ENCODE measurements at regions not wholly inside any gene's neighbourhood (a gene's known extent, or its start where the extent isn't known, plus 50 kb on each side); places are given as distances from the start of the nearest gene placed in this dataset.

DNA sequence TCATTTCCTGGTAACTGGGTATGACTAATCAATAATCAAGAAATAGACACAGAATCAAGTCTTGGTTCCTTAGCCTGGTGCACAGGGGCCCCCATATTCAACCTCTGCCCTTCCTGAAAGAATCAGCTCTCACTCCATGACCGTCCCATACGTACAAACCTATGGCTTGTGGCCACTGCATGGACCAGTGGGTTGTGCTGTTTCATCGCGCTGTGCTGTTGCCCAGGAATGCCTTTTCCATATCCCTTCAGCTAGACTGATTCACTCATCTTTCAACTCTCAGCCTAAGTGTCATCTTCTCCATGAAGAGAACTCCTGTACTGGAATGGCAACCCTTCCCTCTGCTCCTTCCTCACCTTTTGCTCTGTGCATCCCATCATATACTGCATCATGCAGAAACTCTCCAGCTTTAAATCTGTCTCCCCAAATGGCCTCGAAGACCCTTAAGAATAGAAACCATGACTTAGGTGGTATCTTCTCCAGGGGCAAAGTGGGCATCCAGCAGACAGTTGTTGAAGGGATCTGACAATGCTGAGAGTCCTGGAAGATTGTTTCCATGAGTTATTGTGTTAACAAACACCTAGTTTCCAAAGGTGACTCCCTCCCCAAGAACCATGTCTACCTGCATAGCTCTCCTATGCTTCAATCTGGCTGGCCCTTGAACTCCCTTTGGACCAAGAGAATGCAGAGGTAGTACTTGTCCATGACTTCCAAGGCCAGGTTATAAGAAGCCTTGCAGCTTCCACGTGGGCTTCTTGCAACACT lies 180.8 kb downstream of the ACTL7B start:
- no peak for DNase-seq

GRCh38 chr9:108673386-108673785 lies 182.4 kb downstream of the ACTL7B start:
- no peak for DNase-seq

DNA sequence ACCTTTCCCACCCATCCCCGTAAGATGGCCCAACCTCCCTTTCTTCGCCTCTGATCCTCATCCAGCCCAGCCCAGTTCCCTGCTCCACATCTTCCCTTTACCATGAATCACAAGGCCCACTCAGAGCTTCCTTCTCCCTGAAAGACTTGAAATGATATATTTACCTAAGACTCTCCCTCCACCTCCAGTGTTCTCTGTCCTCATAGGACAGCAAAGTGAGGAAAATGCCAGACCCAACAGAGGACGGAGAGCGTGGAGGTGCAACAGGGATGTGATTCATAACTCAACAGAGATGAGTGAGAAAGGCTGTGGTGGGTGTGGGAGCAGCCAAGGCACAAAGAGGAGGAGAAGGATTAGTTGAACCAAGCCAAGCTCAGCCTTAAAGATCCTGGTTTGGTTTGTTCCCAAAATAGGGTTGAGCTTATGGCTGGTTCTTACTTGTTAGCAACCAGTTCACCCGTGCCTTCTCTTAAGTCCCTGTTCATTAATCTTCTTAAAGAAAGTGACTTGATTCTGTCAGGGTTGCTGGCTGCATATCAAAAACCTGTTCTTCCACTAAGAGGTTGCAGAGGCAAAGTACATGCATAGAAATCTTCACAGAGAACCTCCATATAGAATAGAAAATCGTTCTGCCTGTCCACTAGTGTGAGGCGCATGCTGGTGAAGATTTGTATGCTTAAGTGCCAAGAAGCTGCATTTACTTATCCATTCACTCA lies 183.2 kb downstream of the ACTL7B start:
- DNase-seq: no peak

DNA sequence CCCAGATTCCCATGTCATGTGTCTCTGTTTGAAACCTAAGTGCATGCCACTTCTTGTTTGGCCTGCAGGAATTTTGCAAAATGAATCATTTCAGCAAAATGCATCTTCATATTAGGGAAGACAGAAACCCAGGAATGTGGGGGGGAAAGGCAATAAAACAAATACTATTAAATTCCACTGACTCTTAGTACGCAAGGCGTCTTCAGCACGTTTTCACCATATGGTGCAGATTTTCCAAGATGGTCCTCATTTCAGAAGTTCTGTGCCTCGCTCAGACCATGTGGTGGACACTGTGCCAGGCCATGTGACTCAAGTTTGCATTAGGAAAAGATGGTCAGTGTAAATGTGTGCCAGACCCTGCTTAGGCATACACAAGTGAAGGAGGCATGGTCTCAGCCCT lies 184.0 kb downstream of the ACTL7B start:
- no peak for DNase-seq

- DNase-seq: no peak
Measured at GRCh38 chr9:108671176-108671575, 184.6 kb downstream of the ACTL7B start.

- DNase-seq: no peak
Measured at GRCh38 chr9:108668938-108669335, 186.8 kb downstream of the ACTL7B start.

DNA sequence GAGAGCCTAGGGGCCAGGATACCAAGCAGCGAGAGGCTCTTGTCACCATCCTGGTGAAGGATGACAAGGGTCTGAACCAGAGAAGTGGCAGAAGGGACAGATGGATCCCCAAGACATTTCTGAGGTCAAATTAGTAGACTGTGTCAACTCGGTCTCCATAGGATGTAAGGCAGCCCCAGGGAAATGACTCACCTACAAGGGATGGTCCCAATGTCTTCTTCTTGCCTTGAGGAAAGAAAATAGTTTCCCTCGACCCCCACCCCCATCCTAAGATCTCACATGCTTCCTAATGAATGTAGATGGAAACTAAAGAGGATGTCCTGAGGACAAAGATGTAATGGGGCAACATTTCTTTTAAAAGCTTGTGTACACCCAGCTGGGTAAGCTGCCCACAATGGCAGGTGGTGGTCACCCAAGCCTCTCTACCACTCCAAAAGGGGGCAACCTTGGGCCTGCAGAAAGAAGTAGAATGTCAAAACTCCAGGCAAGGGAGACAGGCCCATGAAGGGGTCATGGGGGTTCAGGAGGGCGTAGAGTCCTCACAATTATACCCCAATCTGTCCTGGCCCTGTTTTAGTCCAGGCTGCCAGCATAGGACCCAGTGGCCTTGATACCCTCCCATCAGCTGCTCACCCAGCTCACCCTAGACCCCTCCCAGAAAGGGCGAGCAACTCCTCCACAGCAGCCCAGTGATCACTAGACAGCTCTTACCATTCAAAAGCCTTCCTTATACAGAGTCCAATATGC lies 187.4 kb downstream of the ACTL7B start:
- DNase-seq: no peak

DNA sequence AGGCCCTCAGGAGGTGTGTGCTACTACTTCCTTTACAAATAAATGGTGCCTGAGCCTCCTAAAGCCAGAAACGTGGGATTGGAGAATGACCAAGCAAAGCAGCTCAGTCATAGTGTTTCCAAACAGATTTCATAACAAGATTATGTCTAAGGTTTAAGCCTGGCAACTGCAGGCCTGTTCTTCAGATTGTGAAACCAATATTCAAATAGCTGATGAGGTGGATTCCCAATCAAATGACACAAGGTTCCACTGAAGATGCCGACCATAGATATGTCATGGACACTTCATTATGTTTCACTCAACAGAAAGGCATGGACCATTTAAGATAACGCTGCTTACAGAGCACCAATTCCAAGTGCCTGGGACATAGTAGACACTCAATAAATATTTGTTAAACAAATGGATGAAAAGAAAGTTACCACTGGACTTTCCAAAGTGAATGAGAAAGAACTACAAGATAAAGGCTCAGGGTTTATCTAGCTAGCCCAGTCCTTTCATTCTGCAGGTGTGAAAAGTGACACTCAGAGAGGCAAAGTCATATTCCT lies 189.5 kb downstream of the ACTL7B start:
- no peak for DNase-seq

DNA sequence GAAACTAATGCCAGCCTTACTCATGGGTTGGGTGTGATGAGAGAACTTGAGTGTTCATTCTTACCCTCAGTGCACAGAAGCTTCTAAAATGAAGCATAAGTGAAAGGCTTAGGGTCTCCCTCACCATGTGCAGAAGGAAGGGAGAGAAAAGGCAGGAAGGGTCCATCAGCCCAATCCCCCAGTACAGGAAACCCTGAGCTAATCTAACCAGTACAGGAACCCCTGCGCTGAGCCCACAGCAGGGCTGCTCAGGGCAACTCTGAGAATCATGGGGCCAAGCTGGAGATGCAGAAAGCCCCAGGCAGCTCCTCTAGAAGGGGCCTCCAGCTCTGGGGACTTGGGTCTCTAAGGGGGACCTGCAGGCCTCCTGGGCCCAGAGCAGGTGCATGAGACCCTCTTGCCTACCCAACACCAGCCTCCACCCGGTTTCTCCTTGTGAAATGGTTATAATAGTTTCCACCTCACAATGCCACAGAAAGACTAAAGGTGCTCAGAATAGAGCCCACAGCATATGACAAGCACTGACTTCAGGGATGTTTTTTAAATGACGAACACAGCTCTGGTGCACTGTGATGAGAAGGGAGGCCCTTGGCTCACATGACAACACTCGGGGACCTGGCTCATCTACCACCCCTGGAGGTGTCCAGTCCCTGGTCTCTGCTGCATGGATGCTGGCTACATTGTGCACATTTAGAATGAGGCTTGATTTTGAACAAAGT lies 190.1 kb downstream of the ACTL7B start:
- DNase-seq: no peak

- DNase-seq: no peak
Measured at GRCh38 chr9:108664309-108665255, 191.2 kb downstream of the ACTL7B start.

GRCh38 chr9:108663422-108663821 lies 192.4 kb downstream of the ACTL7B start:
- DNase-seq: no peak

GRCh38 chr9:108662956-108663355 lies 192.8 kb downstream of the ACTL7B start:
- no peak for DNase-seq

DNA sequence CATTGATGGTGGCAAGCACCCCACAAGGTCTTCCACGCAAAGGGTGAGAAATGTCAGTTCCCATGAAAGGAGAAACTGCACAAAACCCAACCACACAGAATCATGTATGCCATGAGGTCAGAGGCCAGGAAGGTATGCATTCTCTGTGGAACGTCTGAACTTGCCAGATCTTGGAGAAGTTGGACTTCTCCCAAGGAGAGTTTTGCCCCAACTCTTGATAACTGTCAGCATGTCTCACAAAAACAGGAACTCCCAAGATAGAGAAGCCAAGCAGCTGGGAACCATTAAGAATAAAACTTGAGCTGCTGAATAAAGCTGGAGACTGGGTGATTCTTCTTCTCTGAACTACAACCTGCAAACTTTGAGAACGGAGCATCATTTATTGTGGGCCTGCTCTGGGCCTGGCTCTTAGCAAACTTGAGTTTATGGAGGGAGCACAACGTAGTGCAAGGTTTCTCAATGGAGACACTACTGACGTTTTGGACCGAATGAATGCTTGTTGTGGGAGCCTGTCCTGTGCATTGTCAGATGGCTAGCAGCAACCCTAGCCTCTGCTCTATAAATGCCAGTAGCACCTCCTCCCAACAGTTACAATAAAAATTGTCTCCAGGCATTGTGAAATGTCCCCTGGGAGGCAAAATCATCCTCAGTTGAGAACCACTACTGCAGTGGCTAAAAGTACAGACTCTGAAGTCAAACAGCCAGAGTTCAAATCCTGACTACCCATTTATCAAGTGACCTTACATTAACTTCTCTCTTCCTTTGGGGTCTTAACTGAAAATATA lies 193.5 kb downstream of the ACTL7B start:
- no peak for DNase-seq

DNA sequence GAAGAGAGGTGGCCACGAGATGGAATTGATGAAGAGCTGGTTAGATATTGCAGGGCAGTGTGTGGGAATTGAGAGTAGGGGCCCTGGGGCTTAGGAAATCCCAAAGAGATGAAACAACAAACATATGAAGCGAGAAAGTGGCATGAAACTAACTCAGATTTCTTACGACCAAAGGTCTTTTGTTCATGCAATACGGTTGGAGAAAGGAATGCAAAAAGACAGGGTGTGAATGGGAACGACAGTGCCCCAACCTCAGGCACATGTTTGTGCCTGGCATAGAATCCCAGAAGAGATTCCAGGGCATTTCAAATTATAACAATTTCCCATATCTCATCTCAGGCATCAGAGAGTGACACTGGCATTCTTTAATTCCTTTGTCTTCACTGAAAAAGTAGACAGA lies 199.2 kb downstream of the ACTL7B start:
- DNase-seq: no peak

DNA sequence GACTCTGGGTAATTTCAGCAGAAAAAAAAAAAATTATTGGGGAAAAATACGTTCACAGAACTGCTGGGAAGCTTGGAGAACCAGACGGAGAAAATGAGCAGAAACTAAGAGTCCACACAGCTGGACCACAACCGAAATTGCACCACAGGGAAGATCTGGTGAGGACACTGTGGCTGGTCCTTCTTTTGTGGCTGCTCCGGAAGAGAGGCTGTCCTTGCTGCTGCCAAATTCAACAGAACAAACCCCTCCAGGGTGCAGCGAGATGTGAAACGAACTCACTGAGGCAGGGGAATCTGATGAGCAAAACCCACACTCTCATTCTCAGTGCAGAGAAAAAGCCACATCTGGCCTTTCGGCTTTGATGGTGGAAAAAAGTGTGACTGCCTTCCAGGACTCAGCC lies 200.0 kb downstream of the ACTL7B start:
- no peak for DNase-seq

- DNase-seq: no peak
Measured at GRCh38 chr9:108654566-108654965, 201.2 kb downstream of the ACTL7B start.

DNA sequence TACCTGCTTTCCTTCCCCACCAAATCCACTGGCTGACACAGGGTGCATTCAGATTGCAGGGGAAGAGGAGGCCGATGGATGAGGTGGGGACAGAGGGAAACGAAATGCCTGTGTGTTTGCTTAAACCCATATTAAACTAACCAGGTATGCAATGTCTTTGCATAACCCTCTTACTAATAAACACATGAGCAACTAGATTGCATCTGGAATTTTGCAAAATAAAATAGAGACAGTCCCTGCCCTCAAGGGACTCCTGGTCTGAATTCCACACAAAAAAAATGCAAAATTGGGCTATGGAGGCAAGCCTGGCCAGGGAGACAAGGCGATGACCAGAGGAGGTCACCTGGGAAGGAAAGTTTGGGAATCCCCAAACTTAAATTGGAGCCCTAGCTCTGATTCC lies 202.9 kb downstream of the ACTL7B start:
- no peak for DNase-seq

DNA sequence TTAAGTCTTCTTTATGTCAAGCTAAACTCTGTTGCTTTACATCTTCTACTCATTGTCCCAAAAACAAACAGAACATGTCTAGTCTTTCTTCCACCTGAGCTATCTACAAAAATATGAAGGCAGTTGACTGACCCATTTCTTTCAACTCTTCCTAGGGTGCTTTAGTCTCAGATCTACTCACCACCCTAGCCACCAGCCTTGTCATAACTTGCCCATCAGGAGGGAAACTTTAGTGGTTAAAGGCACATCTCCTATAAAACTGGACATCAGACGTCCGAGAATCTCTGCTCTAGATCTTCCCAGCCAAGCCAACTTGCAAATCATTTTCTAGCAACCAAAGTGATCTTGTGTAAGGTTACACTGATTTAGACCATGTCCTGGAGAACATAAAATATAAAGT lies 205.0 kb downstream of the ACTL7B start:
- no peak for DNase-seq

DNA sequence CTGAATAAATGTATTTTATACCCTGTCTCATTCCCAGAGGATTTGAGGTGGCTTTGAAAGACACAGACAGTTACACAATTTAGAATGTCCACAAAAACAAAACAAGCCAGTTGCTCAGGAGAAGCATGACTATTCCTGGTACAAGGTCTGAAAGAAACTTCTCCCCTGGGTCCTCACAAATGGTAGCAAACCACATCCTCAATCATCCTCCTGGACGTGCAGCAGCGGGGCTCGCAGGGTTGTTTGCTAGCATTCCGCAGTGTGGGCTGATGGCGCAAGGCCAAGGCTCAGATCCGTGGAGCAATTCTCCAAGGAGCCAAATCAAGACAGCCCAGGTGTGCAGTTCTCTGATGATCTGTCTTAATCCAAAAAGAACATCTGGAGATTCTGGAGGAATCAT lies 210.3 kb downstream of the ACTL7B start:
- DNase-seq: no peak

GRCh38 chr9:108643731-108644510 lies 211.9 kb downstream of the ACTL7B start:
- no peak for DNase-seq

Data from CD4-positive, alpha-beta T cell treated with Interleukin-12 subunit alpha and Interleukin-12 subunit beta, for 1 hour (primary cell).